NCI-H1436 treated with DMSO at 0.1 percent for 48 hours (cell line): ENCODE measurements at regions not wholly inside any gene's neighbourhood (a gene's known extent, or its start where the extent isn't known, plus 50 kb on each side); places are given as distances from the start of the nearest gene placed in this dataset.

ENCODE experiments used
- DNase-seq: peaks from one replicate; lab custom pipeline; 2025; lab: John Stamatoyannopoulos, UW

GRCh38 chr3:80492162-80492561 is 724.4 kb upstream of the ROBO1 start:
- no peak for DNase-seq

- DNase-seq: no peak
These were observed 705.2 kb upstream of the ROBO1 start for GRCh38 chr3:80472961-80473360.

GRCh38 chr3:80472459-80472858 is 704.7 kb upstream of the ROBO1 start:
- DNase-seq: no peak

- no peak for DNase-seq
These were observed 702.6 kb upstream of the ROBO1 start for GRCh38 chr3:80470433-80470832.

- DNase-seq: no peak
These were observed 697.9 kb upstream of the ROBO1 start for GRCh38 chr3:80465746-80466145.

GRCh38 chr3:80451393-80451792 is 683.6 kb upstream of the ROBO1 start:
- no peak for DNase-seq

GRCh38 chr3:80445641-80446040 is 677.8 kb upstream of the ROBO1 start:
- no peak for DNase-seq

- DNase-seq: no peak
These were observed 677.3 kb upstream of the ROBO1 start for GRCh38 chr3:80445053-80445452.

- DNase-seq: no peak
These were observed 671.7 kb upstream of the ROBO1 start for GRCh38 chr3:80439490-80439889.

GRCh38 chr3:80434366-80434765 is 666.6 kb upstream of the ROBO1 start:
- no peak for DNase-seq

- DNase-seq: no peak
These were observed 657.2 kb upstream of the ROBO1 start for GRCh38 chr3:80424951-80425350.

- DNase-seq: no peak
These were observed 640.4 kb upstream of the ROBO1 start for GRCh38 chr3:80408030-80408721.

GRCh38 chr3:80405618-80406017 is 637.8 kb upstream of the ROBO1 start:
- DNase-seq: no peak

- DNase-seq: no peak
These were observed 627.2 kb upstream of the ROBO1 start for GRCh38 chr3:80395023-80395422.

GRCh38 chr3:80391573-80391972 is 623.8 kb upstream of the ROBO1 start:
- no peak for DNase-seq

- DNase-seq: no peak
These were observed 617.0 kb upstream of the ROBO1 start for GRCh38 chr3:80384811-80385210.

GRCh38 chr3:80374423-80374822 is 606.6 kb upstream of the ROBO1 start:
- DNase-seq: no peak

- DNase-seq: no peak
These were observed 600.8 kb upstream of the ROBO1 start for GRCh38 chr3:80368616-80369015.

- DNase-seq: no peak
These were observed 599.2 kb upstream of the ROBO1 start for GRCh38 chr3:80366808-80367548.

- no peak for DNase-seq
These were observed 590.0 kb upstream of the ROBO1 start for GRCh38 chr3:80357761-80358160.

GRCh38 chr3:80355144-80355543 is 587.3 kb upstream of the ROBO1 start:
- DNase-seq: no peak

GRCh38 chr3:80351201-80351600 is 583.4 kb upstream of the ROBO1 start:
- no peak for DNase-seq

- no peak for DNase-seq
These were observed 583.0 kb upstream of the ROBO1 start for GRCh38 chr3:80350771-80351170.

GRCh38 chr3:80338366-80338765 is 570.6 kb upstream of the ROBO1 start:
- no peak for DNase-seq
